Activated naive CD4-positive, alpha-beta T cell treated with anti-CD3 and anti-CD28 coated beads, Interleukin-2, amount 10 ng/mL, durations not matched to agents 7 days and 5 days (primary cell): ENCODE measurements at regions not wholly inside any gene's neighbourhood (a gene's known extent, or its start where the extent isn't known, plus 50 kb on each side); places are given as distances from the start of the nearest gene placed in this dataset.
"Not testable (repeated sequence)": the region's sequence is repeated elsewhere in the genome, so short reads cannot be mapped to it uniquely, and the experiment has no call there.

Experiments used
- CTCF ChIA-PET: fragments of 350-600 bp; sonication (Branson Sonifier 250); formaldehyde crosslinking; loops from one replicate; lab custom pipeline; 2021; ENCODE audit warnings: antibody characterized with exemption; lab: Charles Lee
- DNase-seq: peaks from one replicate; pipeline ENCODE4 v3.0.0-alpha.2; 2020
- H3K27ac Mint-ChIP-seq: one replicate; pipeline ENCODE4 v1.8.0; 2021; ENCODE audit warnings: mild to moderate bottlenecking, moderate library complexity, mixed read lengths
- H3K27me3 Mint-ChIP-seq: one replicate; pipeline ENCODE4 v1.8.0; 2021; ENCODE audit warnings: mild to moderate bottlenecking, mixed read lengths
- H3K36me3 Mint-ChIP-seq: one replicate; pipeline ENCODE4 v1.8.0; 2021; ENCODE audit warnings: mixed read lengths
- H3K4me1 Mint-ChIP-seq: one replicate; pipeline ENCODE4 v1.8.0; 2021; ENCODE audit warnings: mixed read lengths
- H3K4me3 Mint-ChIP-seq: one replicate; pipeline ENCODE4 v1.8.0; 2021; ENCODE audit warnings: mild to moderate bottlenecking, moderate library complexity, mixed read lengths
- H3K9me3 Mint-ChIP-seq: one replicate; pipeline ENCODE4 v1.8.0; 2021; ENCODE audit warnings: mixed read lengths

GRCh38 chr1:115156826-115157468, 67.6 kb upstream of the TSPAN2 start:
- no peak overlapping the region for H3K27ac Mint-ChIP-seq
- no peak for DNase-seq
- H3K4me3 Mint-ChIP-seq, result no peak overlapping the region
- CTCF ChIA-PET, result no interaction called here
- no peaks in the 10 kb centered on the region for H3K9me3 Mint-ChIP-seq
- H3K36me3 Mint-ChIP-seq, result no peaks in the 10 kb centered on the region
- no peaks in the 10 kb centered on the region for H3K4me1 Mint-ChIP-seq
- no peaks in the 10 kb centered on the region for H3K27me3 Mint-ChIP-seq

GRCh38 chr1:115153966-115154557, 64.8 kb upstream of the TSPAN2 start:
- H3K27me3 Mint-ChIP-seq, result no peaks in the 10 kb centered on the region
- H3K9me3 Mint-ChIP-seq, result no peaks in the 10 kb centered on the region
- H3K4me3 Mint-ChIP-seq, result no peak overlapping the region
- H3K27ac Mint-ChIP-seq, result no peak overlapping the region
- CTCF ChIA-PET, result no interaction called here
- H3K4me1 Mint-ChIP-seq, result no peaks in the 10 kb centered on the region
- no peak for DNase-seq
- no peaks in the 10 kb centered on the region for H3K36me3 Mint-ChIP-seq

- H3K4me3 Mint-ChIP-seq, H3K36me3 Mint-ChIP-seq, H3K9me3 Mint-ChIP-seq, H3K4me1 Mint-ChIP-seq, CTCF ChIA-PET, H3K27ac Mint-ChIP-seq, DNase-seq: not testable (repeated sequence)
- H3K27me3 Mint-ChIP-seq, result peaks cover 27% of the 10 kb centered on the region
Observed at GRCh38 chr1:115147928-115148327, 58.6 kb upstream of the TSPAN2 start.

GRCh38 chr1:115145226-115145625, 55.9 kb upstream of the TSPAN2 start:
- peaks cover 31% of the 10 kb centered on the region for H3K27me3 Mint-ChIP-seq
- CTCF ChIA-PET, result no interaction called here
- H3K27ac Mint-ChIP-seq, result no peak overlapping the region
- no peak for DNase-seq
- H3K4me3 Mint-ChIP-seq, result no peak overlapping the region
- H3K36me3 Mint-ChIP-seq, result no peaks in the 10 kb centered on the region
- H3K9me3 Mint-ChIP-seq, result no peaks in the 10 kb centered on the region
- H3K4me1 Mint-ChIP-seq, result peaks cover 4% of the 10 kb centered on the region

- no peak for DNase-seq
- Mint-ChIP-seq H3K27ac (no peak overlapping the region), H3K36me3 (no peaks in the 10 kb centered on the region), H3K27me3 (peaks cover 37% of the 10 kb centered on the region), H3K9me3 (no peaks in the 10 kb centered on the region), H3K4me1 (peaks cover 4% of the 10 kb centered on the region), H3K4me3 (no peak overlapping the region)
- CTCF ChIA-PET, result interaction anchor here (1.6 kb wide), 1 partner anchor 325 kb away, joined by 4 read pairs; no protein-coding TSS in a partner anchor
Observed at GRCh38 chr1:115144176-115144575, 54.9 kb upstream of the TSPAN2 start.

- H3K27me3 Mint-ChIP-seq, result peaks cover 40% of the 10 kb centered on the region
- no peak overlapping the region for H3K4me3 Mint-ChIP-seq
- DNase-seq, result no peak
- no peaks in the 10 kb centered on the region for H3K36me3 Mint-ChIP-seq
- no peaks in the 10 kb centered on the region for H3K9me3 Mint-ChIP-seq
- CTCF ChIA-PET, result interaction anchor here (1.0 to 8.4 kb wide), 4 partner anchors 14 to 453 kb away, joined by 3 to 96 read pairs (median 8); no protein-coding TSS in a partner anchor
- H3K27ac Mint-ChIP-seq, result no peak overlapping the region
- H3K4me1 Mint-ChIP-seq, result peaks cover 5% of the 10 kb centered on the region
Observed at GRCh38 chr1:115142616-115143015, 53.3 kb upstream of the TSPAN2 start.

- Mint-ChIP-seq H3K4me1 (peaks cover 3% of the 10 kb centered on the region), H3K27ac (no peak overlapping the region), H3K4me3 (no peak overlapping the region), H3K36me3 (no peaks in the 10 kb centered on the region), H3K27me3 (peaks cover 29% of the 10 kb centered on the region), H3K9me3 (no peaks in the 10 kb centered on the region)
- DNase-seq, result no peak
- CTCF ChIA-PET, result interaction anchor here (0.9 to 8.4 kb wide), 4 partner anchors 12 to 630 kb away, joined by 3 to 96 read pairs (median 9); no protein-coding TSS in a partner anchor
Observed at GRCh38 chr1:115141145-115141454, 51.8 kb upstream of the TSPAN2 start.

- H3K27me3 Mint-ChIP-seq, result peaks cover 26% of the 10 kb centered on the region
- no peaks in the 10 kb centered on the region for H3K36me3 Mint-ChIP-seq
- no peak overlapping the region for H3K4me3 Mint-ChIP-seq
- no peaks in the 10 kb centered on the region for H3K9me3 Mint-ChIP-seq
- CTCF ChIA-PET, result interaction anchor here (0.9 to 8.4 kb wide), 7 partner anchors 12 to 631 kb away, joined by 3 to 96 read pairs (median 6); no protein-coding TSS in a partner anchor
- no peak for DNase-seq
- H3K4me1 Mint-ChIP-seq, result peaks cover 3% of the 10 kb centered on the region
- H3K27ac Mint-ChIP-seq, result no peak overlapping the region
Observed at GRCh38 chr1:115140442-115141144, 51.3 kb upstream of the TSPAN2 start.

- peak overlapping the region; percentile 20 for H3K4me3 Mint-ChIP-seq
- H3K4me1 Mint-ChIP-seq, result peaks cover 3% of the 10 kb centered on the region
- no peaks in the 10 kb centered on the region for H3K36me3 Mint-ChIP-seq
- DNase-seq, result no peak
- no peak overlapping the region for H3K27ac Mint-ChIP-seq
- H3K9me3 Mint-ChIP-seq, result no peaks in the 10 kb centered on the region
- CTCF ChIA-PET, result interaction anchor here (0.8 to 8.4 kb wide), 7 partner anchors 47 to 630 kb away, joined by 3 to 96 read pairs (median 4); no protein-coding TSS in a partner anchor
- H3K27me3 Mint-ChIP-seq, result peaks cover 24% of the 10 kb centered on the region
Observed at GRCh38 chr1:115139381-115139780, 50.1 kb upstream of the TSPAN2 start.
